ENCODE measurements at regions not wholly inside any gene's neighbourhood (a gene's known extent, or its start where the extent isn't known, plus 50 kb on each side); places are given as distances from the start of the nearest gene placed in this dataset.

DNA sequence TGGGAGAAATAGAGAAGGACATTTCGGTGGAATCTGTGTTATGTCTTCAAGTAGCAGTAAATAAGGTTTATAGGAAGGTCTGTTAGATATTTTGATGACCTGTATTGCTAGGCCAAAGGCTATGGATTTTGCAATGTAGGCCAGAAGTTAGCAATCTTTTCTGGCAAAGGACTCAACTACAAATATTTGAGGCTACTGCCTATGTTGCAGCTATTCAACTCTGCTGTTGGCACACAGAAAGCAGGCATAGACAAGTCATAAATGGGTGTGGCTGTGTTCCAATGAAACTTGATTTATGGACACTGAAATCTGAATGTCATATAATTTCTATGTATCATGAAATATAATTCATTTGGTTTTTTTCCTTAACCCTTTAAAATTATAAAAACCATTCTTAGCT lies 438.7 kb upstream of the C2CD4B start:
- TF ChIP-seq, protein P1, sequence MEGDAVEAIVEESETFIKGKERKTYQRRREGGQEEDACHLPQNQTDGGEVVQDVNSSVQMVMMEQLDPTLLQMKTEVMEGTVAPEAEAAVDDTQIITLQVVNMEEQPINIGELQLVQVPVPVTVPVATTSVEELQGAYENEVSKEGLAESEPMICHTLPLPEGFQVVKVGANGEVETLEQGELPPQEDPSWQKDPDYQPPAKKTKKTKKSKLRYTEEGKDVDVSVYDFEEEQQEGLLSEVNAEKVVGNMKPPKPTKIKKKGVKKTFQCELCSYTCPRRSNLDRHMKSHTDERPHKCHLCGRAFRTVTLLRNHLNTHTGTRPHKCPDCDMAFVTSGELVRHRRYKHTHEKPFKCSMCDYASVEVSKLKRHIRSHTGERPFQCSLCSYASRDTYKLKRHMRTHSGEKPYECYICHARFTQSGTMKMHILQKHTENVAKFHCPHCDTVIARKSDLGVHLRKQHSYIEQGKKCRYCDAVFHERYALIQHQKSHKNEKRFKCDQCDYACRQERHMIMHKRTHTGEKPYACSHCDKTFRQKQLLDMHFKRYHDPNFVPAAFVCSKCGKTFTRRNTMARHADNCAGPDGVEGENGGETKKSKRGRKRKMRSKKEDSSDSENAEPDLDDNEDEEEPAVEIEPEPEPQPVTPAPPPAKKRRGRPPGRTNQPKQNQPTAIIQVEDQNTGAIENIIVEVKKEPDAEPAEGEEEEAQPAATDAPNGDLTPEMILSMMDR (IDR thresholded peaks at IDR 0.05), result no peak
- TF ChIP-seq EZH2 (IDR thresholded peaks at IDR 0.05; ENCODE audit: borderline replicate concordance, insufficient read depth, low read depth, low read length, poor library complexity, severe bottlenecking), result no peak

Data from B cell (primary cell).